Right renal cortex interstitium (tissue), 3 donors: ENCODE measurements at regions not wholly inside any gene's neighbourhood (a gene's known extent, or its start where the extent isn't known, plus 50 kb on each side); places are given as distances from the start of the nearest gene placed in this dataset.

Experiments
- DNase-seq, 3 donors: peaks; one replicate each; pipeline ENCODE4 v3.0.0-alpha.2; 2013; ENCODE audit warnings: low read depth in 3 of 3, low spot score in 2 of 3

GRCh38 chr2:139963863-139964355 lies 1183.7 kb upstream of the NXPH2 start:
- no peak for DNase-seq

- DNase-seq, result no peak
Measured at GRCh38 chr2:139949242-139949972, 1169.2 kb upstream of the NXPH2 start.

GRCh38 chr2:139946690-139947089 lies 1166.5 kb upstream of the NXPH2 start:
- no peak for DNase-seq

- DNase-seq, result no peak
Measured at GRCh38 chr2:139940686-139941085, 1160.5 kb upstream of the NXPH2 start.

DNA sequence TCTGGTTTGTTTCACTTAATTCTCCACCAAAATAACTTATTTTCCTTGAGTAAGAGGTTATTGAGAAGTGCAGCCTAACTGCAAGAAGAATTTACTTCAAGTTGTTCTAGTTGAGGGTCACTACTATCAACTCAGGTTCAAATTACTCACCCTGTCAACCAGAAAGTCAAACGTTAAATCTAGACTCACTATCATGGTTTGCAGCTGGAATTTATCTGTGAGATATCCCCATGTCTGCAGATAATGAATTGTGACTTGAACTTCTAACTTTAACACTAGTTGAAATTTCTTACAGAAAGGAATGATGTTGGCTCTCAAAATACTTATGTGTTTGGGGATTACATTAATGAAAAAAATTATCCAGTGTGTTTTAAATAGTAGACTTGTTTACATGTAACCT lies 1145.7 kb upstream of the NXPH2 start:
- DNase-seq, result no peak

DNA sequence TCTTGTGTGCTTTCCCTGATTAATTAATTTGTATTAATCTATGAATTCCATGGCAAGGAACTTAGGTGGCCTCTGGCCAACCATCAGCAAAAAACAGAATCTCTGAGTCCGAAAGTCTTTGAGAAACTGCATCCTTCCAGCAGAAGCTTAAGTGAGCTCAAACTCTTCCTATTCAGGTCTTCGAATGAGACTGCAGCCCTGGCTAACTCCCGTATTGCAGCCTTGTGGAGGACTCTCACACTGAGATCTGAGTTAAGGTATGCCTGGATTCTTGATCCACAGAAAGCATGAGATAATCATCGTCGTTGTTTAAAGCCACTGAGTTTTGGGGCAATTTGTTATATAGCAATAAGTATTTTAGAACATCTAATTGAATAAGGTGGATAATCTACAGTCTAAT lies 1143.9 kb upstream of the NXPH2 start:
- DNase-seq, result no peak

- no peak for DNase-seq
Measured at GRCh38 chr2:139918982-139919381, 1138.8 kb upstream of the NXPH2 start.

DNA sequence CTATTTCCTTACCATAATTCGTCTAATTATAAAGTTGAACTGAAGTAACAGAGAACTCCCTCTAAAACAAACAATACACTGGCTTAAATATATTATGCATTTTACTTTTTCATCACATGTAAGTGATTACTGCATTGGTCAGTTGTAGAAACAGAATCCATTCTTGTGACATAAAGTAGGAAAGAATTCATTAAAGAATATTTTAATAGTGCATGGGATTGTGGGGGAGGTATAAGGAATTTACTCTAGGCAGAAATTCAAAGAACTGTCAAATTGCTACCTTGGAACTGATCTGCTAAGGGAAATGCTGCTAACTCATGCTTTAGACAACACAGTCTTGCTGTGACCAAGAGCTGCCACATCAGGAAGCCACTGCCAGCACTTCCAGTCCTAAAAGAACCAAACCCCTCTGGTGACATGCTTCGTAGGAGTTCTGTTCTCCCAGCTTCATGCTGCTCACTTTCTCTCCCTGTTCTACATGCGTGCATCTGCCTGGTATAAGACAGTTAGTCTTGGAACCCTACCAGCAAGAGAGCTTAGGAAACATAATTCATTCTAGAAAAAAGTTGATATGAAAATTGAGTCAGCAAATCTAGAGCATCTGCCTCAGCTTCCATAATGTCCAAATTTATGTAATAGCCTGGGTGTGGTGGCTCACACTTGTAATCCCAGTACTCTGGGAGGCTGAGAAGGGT lies 1137.6 kb upstream of the NXPH2 start:
- DNase-seq, result no peak

DNA sequence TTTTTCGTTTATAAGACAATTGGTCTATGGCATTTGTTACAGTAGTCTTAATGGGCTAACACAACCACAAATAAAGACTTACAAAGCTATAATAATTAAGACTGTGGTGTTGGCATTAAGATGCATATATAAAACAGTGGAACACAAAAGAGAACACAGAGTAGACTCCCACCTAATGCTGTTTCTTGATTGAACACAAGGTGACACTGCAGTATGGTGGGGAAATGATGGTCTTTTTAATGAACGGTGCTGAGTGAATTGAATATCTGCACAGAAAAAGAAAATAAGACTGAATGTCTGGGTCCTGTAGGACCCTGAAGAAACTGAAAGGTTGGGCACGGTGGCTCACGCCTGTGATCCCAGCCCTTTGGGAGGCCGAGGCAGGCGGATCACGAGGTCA lies 1136.6 kb upstream of the NXPH2 start:
- DNase-seq, result no peak

- no peak for DNase-seq
Measured at GRCh38 chr2:139911160-139911559, 1131.0 kb upstream of the NXPH2 start.

GRCh38 chr2:139909136-139909535 lies 1128.9 kb upstream of the NXPH2 start:
- DNase-seq, result no peak

DNA sequence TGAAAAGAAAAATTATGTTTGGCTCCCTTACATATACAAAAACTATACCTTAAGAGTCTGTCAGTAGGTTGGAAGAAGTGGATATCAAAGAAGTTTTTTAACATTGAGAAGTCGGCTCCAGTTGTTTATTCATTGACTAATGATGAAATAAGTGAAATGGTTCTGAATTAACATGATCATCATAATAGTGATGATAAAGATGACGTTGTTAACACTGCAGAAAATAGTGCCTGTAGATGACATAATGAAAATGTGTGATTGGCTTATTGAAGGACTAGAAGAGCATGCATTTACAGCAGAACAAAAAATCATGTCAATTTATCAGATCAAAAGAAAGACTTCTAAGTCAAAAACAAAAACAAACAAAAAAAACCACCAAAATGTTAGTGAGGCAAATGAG lies 1125.4 kb upstream of the NXPH2 start:
- no peak for DNase-seq

DNA sequence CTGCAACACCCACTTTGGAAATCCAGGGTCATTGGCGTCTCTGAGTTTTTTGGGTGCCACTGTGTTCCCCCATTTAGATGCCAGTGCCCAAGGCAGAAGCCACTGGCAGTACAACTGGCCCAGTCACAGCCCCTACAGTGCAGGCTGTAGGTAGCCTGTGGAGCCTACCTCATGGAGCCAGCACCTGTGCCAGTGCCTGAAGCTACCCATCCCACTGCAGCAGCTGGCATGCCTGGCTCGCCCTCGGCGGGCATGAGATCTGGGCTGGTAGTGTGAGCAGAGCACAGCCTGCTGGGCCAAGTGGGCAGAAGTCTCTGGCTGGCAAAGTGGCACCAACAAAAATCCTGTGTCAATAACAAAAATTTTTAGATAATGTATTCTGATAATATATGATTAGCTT lies 1111.4 kb upstream of the NXPH2 start:
- no peak for DNase-seq

- no peak for DNase-seq
Measured at GRCh38 chr2:139885921-139886498, 1105.8 kb upstream of the NXPH2 start.

GRCh38 chr2:139876964-139877363 lies 1096.8 kb upstream of the NXPH2 start:
- no peak for DNase-seq

DNA sequence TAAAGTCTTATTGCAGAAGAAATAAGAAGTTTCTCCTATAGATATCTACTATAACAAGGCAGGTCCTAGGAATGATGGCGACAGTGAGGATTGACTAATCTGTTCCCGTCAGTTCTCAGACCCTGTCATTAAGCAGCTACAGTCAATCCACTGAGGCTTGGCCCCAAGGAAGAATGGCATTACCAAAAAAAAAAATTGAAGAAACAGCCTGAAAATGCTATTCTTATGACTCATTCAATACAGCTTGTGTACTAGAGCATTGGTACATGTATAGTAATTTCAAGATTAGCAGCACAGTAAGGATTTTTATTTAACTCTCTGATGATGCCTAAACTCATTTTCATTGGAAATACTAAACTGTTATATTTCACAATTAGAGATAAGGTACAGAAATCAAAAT lies 1096.1 kb upstream of the NXPH2 start:
- DNase-seq, result no peak

DNA sequence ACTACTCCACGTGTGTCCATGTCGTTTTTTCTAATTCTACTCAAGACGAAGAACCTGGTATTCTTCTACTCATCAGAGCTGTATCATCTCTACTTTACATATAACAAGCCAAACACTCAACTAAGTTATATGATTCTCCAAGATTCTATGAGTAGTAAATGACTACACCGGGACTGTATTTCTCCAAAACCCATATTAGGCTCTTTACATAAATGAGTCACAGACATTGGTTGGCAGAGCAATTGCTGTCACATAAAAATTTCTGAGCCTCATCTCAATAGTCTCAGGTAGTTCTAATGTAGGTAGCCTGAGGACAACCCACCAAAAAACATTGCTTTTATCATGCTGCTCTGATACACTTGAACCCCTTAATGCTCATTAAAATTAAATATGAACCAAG lies 1092.3 kb upstream of the NXPH2 start:
- DNase-seq, result no peak

- no peak for DNase-seq
Measured at GRCh38 chr2:139872032-139872431, 1091.8 kb upstream of the NXPH2 start.

- no peak for DNase-seq
Measured at GRCh38 chr2:139867601-139868226, 1087.5 kb upstream of the NXPH2 start.

DNA sequence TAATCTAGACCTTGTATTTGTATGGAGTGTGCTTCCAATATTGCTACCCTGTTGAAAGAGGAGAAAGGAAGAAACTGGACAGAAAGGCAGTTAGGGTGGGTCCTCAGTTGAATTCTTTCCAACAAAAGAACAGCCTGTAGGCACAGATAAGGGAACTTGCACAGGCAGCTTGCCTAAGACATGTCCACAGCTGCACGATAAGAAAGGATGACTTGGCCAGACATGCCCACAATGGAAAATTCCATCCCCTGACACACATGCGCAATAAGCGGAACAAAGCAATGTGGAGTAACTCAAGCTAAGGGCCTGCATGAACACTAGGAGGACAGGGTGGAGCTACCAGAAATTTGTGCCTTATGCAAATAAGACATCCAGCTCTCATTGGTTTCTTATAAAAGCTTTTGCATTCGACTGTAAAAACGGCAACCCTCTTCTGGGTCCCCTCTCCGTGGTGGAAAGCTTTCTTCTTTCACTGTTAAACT lies 1084.7 kb upstream of the NXPH2 start:
- no peak for DNase-seq

DNA sequence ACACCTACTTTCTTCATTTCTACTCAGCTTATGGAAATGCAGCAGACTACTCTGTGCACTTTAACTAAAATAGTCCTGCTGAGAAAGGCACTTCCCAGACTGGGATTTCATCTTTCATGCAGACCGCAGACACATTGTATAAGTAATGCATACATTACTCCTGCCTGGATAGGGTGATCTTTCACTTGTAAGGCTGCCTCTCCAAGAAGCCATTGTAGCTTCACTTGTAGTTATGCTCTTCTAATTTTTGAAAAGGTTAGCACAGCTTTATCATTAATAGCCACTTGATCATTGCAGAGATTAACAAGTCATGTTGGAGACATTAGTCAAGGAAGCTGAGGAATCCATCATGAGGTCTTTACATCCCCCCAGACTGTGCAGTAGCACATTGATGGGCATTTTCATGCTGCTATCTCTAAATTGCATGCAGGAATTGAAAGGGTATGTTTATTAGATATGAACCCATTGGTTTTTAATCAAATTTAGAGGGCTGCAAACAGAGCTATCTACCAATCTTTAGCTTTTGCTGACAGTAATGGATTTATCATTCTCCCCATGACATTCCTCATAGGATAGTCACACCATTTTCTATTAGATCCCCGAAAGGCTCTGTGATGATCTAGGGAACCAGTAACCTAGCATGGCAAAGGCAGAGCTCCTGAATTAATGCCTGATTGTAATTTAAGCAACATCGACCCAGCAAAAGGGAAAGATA lies 1074.7 kb upstream of the NXPH2 start:
- DNase-seq, result no peak
